H1 (cell line): ENCODE measurements at regions not wholly inside any gene's neighbourhood (a gene's known extent, or its start where the extent isn't known, plus 50 kb on each side); places are given as distances from the start of the nearest gene placed in this dataset.

Experiments used
- CEBPB ChIP-seq: IDR thresholded peaks from 2 replicates; pipeline ENCODE4 v1.6.1; 2012; ENCODE audit warnings: low read depth, low read length
- POLR2AphosphoS5 ChIP-seq: IDR thresholded peaks from 2 replicates; pipeline ENCODE4 v1.6.1; 2011; ENCODE audit warnings: low read depth, low read length
- TF ChIP-seq, protein P1 (sequence below): IDR thresholded peaks from 2 replicates; pipeline ENCODE4 v1.6.1; 2012; ENCODE audit warnings: inconsistent platforms

- TF ChIP-seq CEBPB (no peak), POLR2AphosphoS5 (no peak)
- TF ChIP-seq, protein P1, sequence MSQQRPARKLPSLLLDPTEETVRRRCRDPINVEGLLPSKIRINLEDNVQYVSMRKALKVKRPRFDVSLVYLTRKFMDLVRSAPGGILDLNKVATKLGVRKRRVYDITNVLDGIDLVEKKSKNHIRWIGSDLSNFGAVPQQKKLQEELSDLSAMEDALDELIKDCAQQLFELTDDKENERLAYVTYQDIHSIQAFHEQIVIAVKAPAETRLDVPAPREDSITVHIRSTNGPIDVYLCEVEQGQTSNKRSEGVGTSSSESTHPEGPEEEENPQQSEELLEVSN: no peak
Measured at GRCh38 chr21:35136106-35136505, 87.0 kb upstream of the RUNX1 start.
